Fibroblast of lung (primary cell): ENCODE measurements at regions not wholly inside any gene's neighbourhood (a gene's known extent, or its start where the extent isn't known, plus 50 kb on each side); places are given as distances from the start of the nearest gene placed in this dataset.
A peak's percentile ranks its signal among the peaks of the same experiment; 100 is the strongest.

Experiments used
- DNase-seq, 2 donors: peaks; one replicate each; pipeline versions ENCODE4 v3.0.0 to v3.0.0-alpha.2; 2010; ENCODE audit warnings: low read depth in 2 of 2
- H2AFZ ChIP-seq: 2 replicates; pipeline ENCODE4 v1.5.1; 2012; ENCODE audit warnings: low read length, control low read depth, inconsistent platforms
- H3K27ac ChIP-seq: 2 replicates; pipeline ENCODE4 v1.5.1; 2011; ENCODE audit warnings: low read length, control low read depth; ENCODE audit not compliant: insufficient read depth
- H3K27me3 ChIP-seq: 2 replicates; pipeline ENCODE4 v1.5.1; 2011; ENCODE audit warnings: mild to moderate bottlenecking, low read length; ENCODE audit not compliant: control insufficient read depth, insufficient read depth
- H3K36me3 ChIP-seq: 2 replicates; pipeline ENCODE4 v1.5.1; 2011; ENCODE audit warnings: low read length; ENCODE audit not compliant: control insufficient read depth, insufficient read depth
- H3K4me1 ChIP-seq: 2 replicates; pipeline ENCODE4 v1.5.1; 2011; ENCODE audit warnings: low read length; ENCODE audit not compliant: control insufficient read depth, insufficient read depth; ENCODE audit errors: extremely low read depth
- H3K4me2 ChIP-seq: 2 replicates; pipeline ENCODE4 v1.5.1; 2011; ENCODE audit warnings: low read length, control low read depth; ENCODE audit not compliant: insufficient read depth; ENCODE audit errors: extremely low read depth
- H3K4me3 ChIP-seq, 4 experiments: fragments of 200-600 bp in 1 of 4; sonication (generic) in 1 of 4; replicated peaks in 1 of 4; 2 replicates each; pipeline ENCODE4 v1.5.1; 2011 to 2016; ENCODE audit warnings: low read length in 4 of 4, low read depth in 3 of 4, mild to moderate bottlenecking in 3 of 4, control low read depth in 2 of 4, inconsistent platforms in 1 of 4, mixed read lengths in 1 of 4; ENCODE audit not compliant: insufficient read depth in 1 of 4; ENCODE audit errors: control extremely low read depth in 1 of 4
- H3K79me2 ChIP-seq: 2 replicates; pipeline ENCODE4 v1.5.1; 2012; ENCODE audit warnings: mild to moderate bottlenecking, low read length, inconsistent platforms; ENCODE audit not compliant: control insufficient read depth, insufficient read depth
- H3K9ac ChIP-seq: 2 replicates; pipeline ENCODE4 v1.5.1; 2011; ENCODE audit warnings: mild to moderate bottlenecking, low read length, control low read depth; ENCODE audit not compliant: insufficient read depth
- H3K9me3 ChIP-seq: 2 replicates; pipeline ENCODE4 v1.5.1; 2012; ENCODE audit warnings: low read depth, low read length; ENCODE audit not compliant: control insufficient read depth, insufficient read depth
- H4K20me1 ChIP-seq: 2 replicates; pipeline ENCODE4 v1.5.1; 2011; ENCODE audit warnings: low read length; ENCODE audit not compliant: control insufficient read depth, insufficient read depth; ENCODE audit errors: extremely low read depth
- CTCF ChIP-seq, 2 donors: IDR thresholded peaks in 1 of 2; conservative IDR thresholded peaks in 1 of 2; 1 replicate in 1 of 2; 2 replicates in 1 of 2; pipeline ENCODE4 v1.5.1; 2011 to 2012; ENCODE audit warnings: low read length in 2 of 2, control low read depth in 1 of 2, inconsistent platforms in 1 of 2, low read depth in 1 of 2, mild to moderate bottlenecking in 1 of 2
- EZH2 ChIP-seq: IDR thresholded peaks from 2 replicates; pipeline ENCODE4 v1.5.1; 2012; ENCODE audit warnings: low read length, control low read depth, mild to moderate bottlenecking; ENCODE audit errors: missing control alignments

GRCh38 chr12:13580206-13580605 lies 383.7 kb downstream of the EMP1 start:
- H3K9ac ChIP-seq, result no peak overlapping the region
- no peak overlapping the region for H3K4me2 ChIP-seq

GRCh38 chr12:13576935-13577500 lies 380.5 kb downstream of the EMP1 start:
- Histone ChIP-seq H3K9ac (no peak overlapping the region), H2AFZ (no peak overlapping the region), H3K4me3 (no peak overlapping the region), H3K79me2 (no peaks in the 10 kb centered on the region), H3K9me3 (no peaks in the 10 kb centered on the region), H3K27me3 (no peaks in the 10 kb centered on the region), H3K36me3 (no peaks in the 10 kb centered on the region), H4K20me1 (no peaks in the 10 kb centered on the region), H3K4me1 (peaks cover 2% of the 10 kb centered on the region), H3K27ac (no peak overlapping the region), H3K4me2 (no peak overlapping the region)
- DNase-seq, result no peak
- TF ChIP-seq CTCF (conservative IDR thresholded peaks at IDR 0.05 in 1 of 2, IDR thresholded peaks at IDR 0.05 in 1 of 2; ENCODE audit: low read depth in 1 of 2, low read length in 2 of 2), result no peak
- TF ChIP-seq EZH2, result no peak

More at GRCh38 chr12:13580206-13580605, 383.7 kb downstream of the EMP1 start:
- DNase-seq, result no peak
- no peak for TF ChIP-seq CTCF (conservative IDR thresholded peaks at IDR 0.05 in 1 of 2, IDR thresholded peaks at IDR 0.05 in 1 of 2; ENCODE audit: low read depth in 1 of 2, low read length in 2 of 2)
- no peak for TF ChIP-seq EZH2
- Histone ChIP-seq H3K27ac (no peak overlapping the region), H3K4me3 (no peak overlapping the region), H2AFZ (no peak overlapping the region), H3K27me3 (no peaks in the 10 kb centered on the region), H3K36me3 (no peaks in the 10 kb centered on the region), H3K4me1 (no peaks in the 10 kb centered on the region), H3K9me3 (no peaks in the 10 kb centered on the region), H4K20me1 (no peaks in the 10 kb centered on the region), H3K79me2 (no peaks in the 10 kb centered on the region)

GRCh38 chr12:13573698-13574321 lies 377.3 kb downstream of the EMP1 start:
- no peak overlapping the region for H3K4me3 ChIP-seq
- no peaks in the 10 kb centered on the region for H3K27me3 ChIP-seq
- no peaks in the 10 kb centered on the region for H4K20me1 ChIP-seq
- H3K9me3 ChIP-seq, result no peaks in the 10 kb centered on the region
- no peaks in the 10 kb centered on the region for H3K79me2 ChIP-seq
- no peak for TF ChIP-seq EZH2
- no peak for TF ChIP-seq CTCF (conservative IDR thresholded peaks at IDR 0.05 in 1 of 2, IDR thresholded peaks at IDR 0.05 in 1 of 2; ENCODE audit: low read depth in 1 of 2, low read length in 2 of 2)
- no peak overlapping the region for H2AFZ ChIP-seq
- peaks cover 2% of the 10 kb centered on the region for H3K4me1 ChIP-seq
- no peak overlapping the region for H3K4me2 ChIP-seq
- no peaks in the 10 kb centered on the region for H3K36me3 ChIP-seq
- H3K9ac ChIP-seq, result no peak overlapping the region
- DNase-seq, result peak; percentile 25 to 57
- no peak overlapping the region for H3K27ac ChIP-seq
